Activated naive CD4-positive, alpha-beta T cell treated with anti-CD3 and anti-CD28 coated beads for 36 hours (primary cell): ENCODE measurements at regions not wholly inside any gene's neighbourhood (a gene's known extent, or its start where the extent isn't known, plus 50 kb on each side); places are given as distances from the start of the nearest gene placed in this dataset.

ENCODE experiments used
- CTCF ChIA-PET: fragments of 350-600 bp; sonication (Branson Sonifier 250); formaldehyde crosslinking; loops from one replicate; lab custom pipeline; 2021; ENCODE audit warnings: antibody characterized with exemption; lab: Charles Lee
- DNase-seq: peaks from one replicate; pipeline ENCODE4 v3.0.0-alpha.2; 2020
- H3K27ac Mint-ChIP-seq: one replicate; pipeline ENCODE4 v1.8.0; 2021; ENCODE audit warnings: mild to moderate bottlenecking, mixed read lengths
- H3K27me3 Mint-ChIP-seq: one replicate; pipeline ENCODE4 v1.8.0; 2021; ENCODE audit warnings: low read depth, mixed read lengths
- H3K36me3 Mint-ChIP-seq: one replicate; pipeline ENCODE4 v1.8.0; 2021; ENCODE audit warnings: low read depth, mixed read lengths
- H3K4me1 Mint-ChIP-seq: one replicate; pipeline ENCODE4 v1.8.0; 2021; ENCODE audit warnings: low read depth, mixed read lengths
- H3K4me3 Mint-ChIP-seq: one replicate; pipeline ENCODE4 v1.8.0; 2021; ENCODE audit warnings: mild to moderate bottlenecking, moderate library complexity, mixed read lengths
- H3K9me3 Mint-ChIP-seq: one replicate; pipeline ENCODE4 v1.8.0; 2021; ENCODE audit warnings: mixed read lengths
- intact Hi-C: fragments of 100-400 bp; cut with micrococcal nuclease; formaldehyde crosslinking; loops from one replicate; pipeline ENCODE4 v1.15.1; 2023

- Mint-ChIP-seq H3K36me3 (no peaks in the 10 kb centered on the region), H3K9me3 (no peaks in the 10 kb centered on the region), H3K4me1 (no peaks in the 10 kb centered on the region), H3K4me3 (no peak overlapping the region), H3K27ac (no peak overlapping the region), H3K27me3 (no peaks in the 10 kb centered on the region)
- intact Hi-C loops = no loop called here
- CTCF ChIA-PET = no interaction called here
- DNase-seq = no peak
Observed at GRCh38 chr18:73691624-73692023, 456.0 kb downstream of the FBXO15 start.

DNA sequence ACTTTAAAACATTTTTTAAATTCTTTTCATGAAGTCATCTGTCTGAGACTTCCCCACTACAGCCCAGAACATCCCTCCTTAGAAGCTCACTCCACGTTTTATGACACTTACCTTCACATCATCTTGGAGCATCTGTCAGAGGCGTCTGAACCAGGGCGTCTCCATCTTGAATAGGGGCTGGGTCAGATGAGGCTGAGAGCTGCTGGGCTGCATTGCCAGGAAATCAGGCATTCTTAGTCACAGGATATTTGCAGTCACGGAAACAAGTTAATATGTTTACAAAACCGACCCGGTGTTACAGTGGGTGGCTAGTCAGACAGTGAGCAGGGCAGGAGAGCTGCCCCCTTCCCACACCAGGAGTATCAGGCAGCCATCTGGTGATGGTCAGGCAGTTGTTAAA is 456.5 kb downstream of the FBXO15 start:
- no peak for DNase-seq
- Mint-ChIP-seq H3K36me3 (no peaks in the 10 kb centered on the region), H3K27ac (no peak overlapping the region), H3K4me1 (no peaks in the 10 kb centered on the region), H3K27me3 (no peaks in the 10 kb centered on the region), H3K4me3 (no peak overlapping the region), H3K9me3 (no peaks in the 10 kb centered on the region)
- intact Hi-C loops = no loop called here
- CTCF ChIA-PET = no interaction called here

- Mint-ChIP-seq H3K27ac (no peak overlapping the region), H3K27me3 (no peaks in the 10 kb centered on the region)
Observed at GRCh38 chr18:73690222-73690621, 457.4 kb downstream of the FBXO15 start.

GRCh38 chr18:73688851-73689711 is 458.6 kb downstream of the FBXO15 start:
- Mint-ChIP-seq H3K36me3 (no peaks in the 10 kb centered on the region), H3K4me3 (no peak overlapping the region), H3K4me1 (no peaks in the 10 kb centered on the region), H3K27ac (no peak overlapping the region), H3K27me3 (no peaks in the 10 kb centered on the region), H3K9me3 (no peaks in the 10 kb centered on the region)
- CTCF ChIA-PET = no interaction called here
- DNase-seq = no peak
- intact Hi-C loops = no loop called here

More at GRCh38 chr18:73690222-73690621, 457.4 kb downstream of the FBXO15 start:
- CTCF ChIA-PET = no interaction called here
- no peaks in the 10 kb centered on the region for H3K9me3 Mint-ChIP-seq
- DNase-seq = no peak
- H3K4me3 Mint-ChIP-seq = no peak overlapping the region
- intact Hi-C loops = no loop called here
- H3K36me3 Mint-ChIP-seq = no peaks in the 10 kb centered on the region
- H3K4me1 Mint-ChIP-seq = no peaks in the 10 kb centered on the region

DNA sequence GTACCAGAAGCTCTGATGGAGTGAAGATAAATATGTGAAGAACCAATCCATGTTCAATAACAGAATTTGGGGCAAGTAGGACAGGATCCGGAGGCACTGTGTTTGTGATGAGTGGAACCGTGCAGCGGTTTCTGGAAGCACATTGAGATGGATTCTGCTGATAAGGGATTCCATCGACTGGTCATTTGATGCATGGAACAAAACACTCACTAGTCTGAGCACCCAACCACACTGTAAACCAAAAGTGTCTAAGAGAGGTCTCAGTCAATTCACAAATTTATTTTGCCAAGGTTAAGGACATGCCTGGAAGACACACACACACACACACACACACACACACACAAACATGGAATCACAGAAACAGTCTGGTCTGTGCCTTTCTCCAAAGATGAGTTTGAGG is 459.5 kb downstream of the FBXO15 start:
- Mint-ChIP-seq H3K4me3 (no peak overlapping the region), H3K36me3 (no peaks in the 10 kb centered on the region), H3K27ac (no peak overlapping the region), H3K9me3 (no peaks in the 10 kb centered on the region), H3K4me1 (no peaks in the 10 kb centered on the region), H3K27me3 (no peaks in the 10 kb centered on the region)
- DNase-seq = no peak
- CTCF ChIA-PET = no interaction called here
- intact Hi-C loops = no loop called here

DNA sequence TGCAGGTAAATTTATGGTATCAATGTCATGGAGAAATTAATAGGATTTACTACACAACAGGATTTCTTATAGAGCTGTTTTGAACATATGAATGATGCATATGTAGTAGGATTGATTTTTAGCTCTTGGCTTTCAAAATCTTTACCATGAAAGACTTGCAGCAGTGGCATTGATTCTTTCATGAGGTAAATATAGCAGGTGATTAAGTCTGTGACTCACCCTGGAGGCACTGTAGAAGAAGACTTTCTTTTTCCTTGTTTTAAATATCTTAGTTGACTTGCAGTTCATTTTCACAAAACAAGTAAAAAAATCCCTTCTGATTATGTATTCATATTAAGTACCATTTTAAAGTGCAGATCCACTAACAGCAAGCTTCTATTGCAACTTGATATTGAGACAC is 463.0 kb downstream of the FBXO15 start:
- H3K9me3 Mint-ChIP-seq = no peaks in the 10 kb centered on the region
- DNase-seq = no peak
- no peak overlapping the region for H3K27ac Mint-ChIP-seq
- H3K36me3 Mint-ChIP-seq = no peaks in the 10 kb centered on the region
- H3K27me3 Mint-ChIP-seq = no peaks in the 10 kb centered on the region
- CTCF ChIA-PET = no interaction called here
- no peak overlapping the region for H3K4me3 Mint-ChIP-seq
- H3K4me1 Mint-ChIP-seq = no peaks in the 10 kb centered on the region
- intact Hi-C loops = no loop called here

- CTCF ChIA-PET = no interaction called here
- DNase-seq = no peak
- no peak overlapping the region for H3K4me3 Mint-ChIP-seq
- H3K27ac Mint-ChIP-seq = no peak overlapping the region
- H3K27me3 Mint-ChIP-seq = no peaks in the 10 kb centered on the region
- intact Hi-C loops = no loop called here
- no peaks in the 10 kb centered on the region for H3K9me3 Mint-ChIP-seq
- no peaks in the 10 kb centered on the region for H3K4me1 Mint-ChIP-seq
- no peaks in the 10 kb centered on the region for H3K36me3 Mint-ChIP-seq
Observed at GRCh38 chr18:73683409-73684238, 464.0 kb downstream of the FBXO15 start.

GRCh38 chr18:73681912-73682311 is 465.7 kb downstream of the FBXO15 start:
- Mint-ChIP-seq H3K4me1 (no peaks in the 10 kb centered on the region), H3K27ac (no peak overlapping the region), H3K27me3 (no peaks in the 10 kb centered on the region), H3K9me3 (no peaks in the 10 kb centered on the region), H3K4me3 (no peak overlapping the region), H3K36me3 (no peaks in the 10 kb centered on the region)
- DNase-seq = no peak
- intact Hi-C loops = no loop called here
- CTCF ChIA-PET = no interaction called here

GRCh38 chr18:73681398-73681797 is 466.2 kb downstream of the FBXO15 start:
- no peaks in the 10 kb centered on the region for H3K36me3 Mint-ChIP-seq
- H3K9me3 Mint-ChIP-seq = no peaks in the 10 kb centered on the region
- H3K27me3 Mint-ChIP-seq = no peaks in the 10 kb centered on the region
- CTCF ChIA-PET = no interaction called here
- H3K27ac Mint-ChIP-seq = no peak overlapping the region
- no peak for DNase-seq
- intact Hi-C loops = no loop called here
- H3K4me1 Mint-ChIP-seq = no peaks in the 10 kb centered on the region
- H3K4me3 Mint-ChIP-seq = no peak overlapping the region

- CTCF ChIA-PET = no interaction called here
- no peaks in the 10 kb centered on the region for H3K36me3 Mint-ChIP-seq
Observed at GRCh38 chr18:73679941-73680712, 467.5 kb downstream of the FBXO15 start.

DNA sequence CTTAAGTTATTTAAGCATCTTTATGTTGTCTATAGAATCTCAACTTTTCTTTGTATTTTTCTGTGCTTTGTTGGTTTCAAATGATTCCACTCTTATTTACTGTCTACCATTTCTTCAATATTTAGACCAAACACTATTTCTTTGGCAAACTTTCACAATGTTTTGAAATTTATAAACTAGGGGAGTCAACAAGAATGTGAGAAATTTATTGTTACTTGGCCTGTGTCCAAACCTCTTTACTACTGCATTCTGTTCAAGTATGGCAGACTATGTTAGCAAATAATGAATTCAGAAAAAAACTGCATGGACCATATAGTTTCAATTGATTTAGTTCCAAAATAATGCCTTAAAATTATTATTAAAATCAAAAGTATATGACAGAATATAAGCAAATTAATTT is 470.2 kb downstream of the FBXO15 start:
- Mint-ChIP-seq H3K4me1 (no peaks in the 10 kb centered on the region), H3K27ac (no peak overlapping the region), H3K27me3 (no peaks in the 10 kb centered on the region), H3K9me3 (no peaks in the 10 kb centered on the region), H3K36me3 (no peaks in the 10 kb centered on the region), H3K4me3 (no peak overlapping the region)
- DNase-seq = no peak
- CTCF ChIA-PET = no interaction called here
- intact Hi-C loops = no loop called here

More at GRCh38 chr18:73679941-73680712, 467.5 kb downstream of the FBXO15 start:
- intact Hi-C loops = no loop called here
- Mint-ChIP-seq H3K27ac (no peak overlapping the region), H3K4me3 (no peak overlapping the region), H3K27me3 (no peaks in the 10 kb centered on the region), H3K4me1 (no peaks in the 10 kb centered on the region), H3K9me3 (no peaks in the 10 kb centered on the region)
- no peak for DNase-seq

GRCh38 chr18:73674125-73674865 is 473.3 kb downstream of the FBXO15 start:
- no peak overlapping the region for H3K27ac Mint-ChIP-seq
- CTCF ChIA-PET = no interaction called here
- H3K9me3 Mint-ChIP-seq = no peaks in the 10 kb centered on the region
- no peak for DNase-seq
- no peak overlapping the region for H3K4me3 Mint-ChIP-seq
- no peaks in the 10 kb centered on the region for H3K36me3 Mint-ChIP-seq
- no peaks in the 10 kb centered on the region for H3K27me3 Mint-ChIP-seq
- intact Hi-C loops = no loop called here
- H3K4me1 Mint-ChIP-seq = no peaks in the 10 kb centered on the region
